Breast epithelium (tissue), 4 donors: ENCODE measurements at regions not wholly inside any gene's neighbourhood (a gene's known extent, or its start where the extent isn't known, plus 50 kb on each side); places are given as distances from the start of the nearest gene placed in this dataset.

ENCODE experiments used
- DNase-seq, 2 donors: peaks; one replicate each; pipeline ENCODE4 v3.0.0-alpha.2; 2019; ENCODE audit warnings: low spot score in 2 of 2
- H3K27ac ChIP-seq, 2 donors: fragments of 200-600 bp; sonication (generic) in 1 of 2; one replicate each; pipeline ENCODE4 v1.5.1; 2016 to 2019; ENCODE audit warnings: mild to moderate bottlenecking in 1 of 2
- H3K27me3 ChIP-seq, 2 donors: fragments of 200-600 bp; sonication (generic) in 1 of 2; one replicate each; pipeline versions ENCODE4 v1.5.1 to v1.6.0; 2017 to 2019; ENCODE audit warnings: control low read depth in 1 of 2, mild to moderate bottlenecking in 1 of 2
- H3K36me3 ChIP-seq: fragments of 200-600 bp; one replicate; pipeline ENCODE4 v1.5.1; 2019
- H3K4me1 ChIP-seq, 2 donors: fragments of 200-600 bp; sonication (generic); one replicate each; pipeline ENCODE4 v1.5.1; 2016 to 2019; ENCODE audit warnings: control low read depth in 1 of 2
- H3K4me3 ChIP-seq, 3 donors: fragments of 200-600 bp; sonication (generic); 1 replicate in 2 of 3; 2 replicates in 1 of 3; pipeline ENCODE4 v1.5.1; 2016 to 2019; ENCODE audit warnings: mild to moderate bottlenecking in 3 of 3, moderate library complexity in 2 of 3
- H3K9me3 ChIP-seq, 2 donors: fragments of 200-600 bp; sonication (generic) in 1 of 2; one replicate each; pipeline ENCODE4 v1.5.1; 2016 to 2019; ENCODE audit warnings: control low read depth in 1 of 2
- CTCF ChIP-seq, 3 donors: fragments of 450-650 bp; IDR thresholded peaks; one replicate each; pipeline ENCODE4 v1.5.1; 2016 to 2017; ENCODE audit warnings: antibody characterized with exemption in 3 of 3, mild to moderate bottlenecking in 3 of 3, moderate library complexity in 3 of 3
- POLR2A ChIP-seq: fragments of 450-650 bp; IDR thresholded peaks from one replicate; pipeline ENCODE4 v1.6.1; 2016; ENCODE audit warnings: antibody characterized with exemption, mild to moderate bottlenecking, moderate library complexity
- POLR2AphosphoS5 ChIP-seq, 3 donors: sonication (generic); formaldehyde crosslinking; IDR thresholded peaks; one replicate each; pipeline ENCODE4 v1.6.1; 2017; ENCODE audit warnings: antibody characterized with exemption in 3 of 3
- intact Hi-C: fragments of 100-400 bp; cut with DNase I; formaldehyde crosslinking; loops from one replicate; pipeline ENCODE4 v1.15.1; 2023; ENCODE audit warnings: low total_unique reads

GRCh38 chr3:152617609-152618008 is 217.3 kb upstream of the P2RY1 start:
- H3K9me3 ChIP-seq, result no peaks in the 10 kb centered on the region
- intact Hi-C loops, result no loop called here

GRCh38 chr3:152618529-152618928 is 216.4 kb upstream of the P2RY1 start:
- Histone ChIP-seq H3K27ac (no peak overlapping the region), H3K36me3 (no peaks in the 10 kb centered on the region), H3K9me3 (no peaks in the 10 kb centered on the region), H3K27me3 (no peaks in the 10 kb centered on the region), H3K4me3 (no peak overlapping the region), H3K4me1 (no peaks in the 10 kb centered on the region)
- TF ChIP-seq CTCF (IDR thresholded peaks at IDR 0.05), result no peak
- no peak for TF ChIP-seq POLR2AphosphoS5 (IDR thresholded peaks at IDR 0.05)
- TF ChIP-seq POLR2A, result no peak
- intact Hi-C loops, result no loop called here
- no peak for DNase-seq

More at GRCh38 chr3:152617609-152618008, 217.3 kb upstream of the P2RY1 start:
- TF ChIP-seq POLR2A (no peak), CTCF (IDR thresholded peaks at IDR 0.05) (no peak), POLR2AphosphoS5 (IDR thresholded peaks at IDR 0.05) (no peak)
- Histone ChIP-seq H3K36me3 (no peaks in the 10 kb centered on the region), H3K4me1 (no peaks in the 10 kb centered on the region), H3K27me3 (no peaks in the 10 kb centered on the region), H3K27ac (no peak overlapping the region), H3K4me3 (no peak overlapping the region)
- DNase-seq, result no peak

- TF ChIP-seq POLR2A (no peak), POLR2AphosphoS5 (IDR thresholded peaks at IDR 0.05) (no peak), CTCF (IDR thresholded peaks at IDR 0.05) (no peak)
- Histone ChIP-seq H3K36me3 (no peaks in the 10 kb centered on the region), H3K9me3 (no peaks in the 10 kb centered on the region), H3K4me3 (no peak overlapping the region), H3K27me3 (no peaks in the 10 kb centered on the region), H3K4me1 (no peaks in the 10 kb centered on the region), H3K27ac (no peak overlapping the region)
- intact Hi-C loops, result no loop called here
- no peak for DNase-seq
Observed at GRCh38 chr3:152619691-152620090, 215.2 kb upstream of the P2RY1 start.

GRCh38 chr3:152620395-152620794 is 214.5 kb upstream of the P2RY1 start:
- H3K4me3 ChIP-seq, result no peak overlapping the region
- H3K9me3 ChIP-seq, result no peaks in the 10 kb centered on the region
- peak in 1 of 2 donors; percentile 22 for DNase-seq
- intact Hi-C loops, result no loop called here
- TF ChIP-seq POLR2AphosphoS5 (IDR thresholded peaks at IDR 0.05), result no peak
- no peak for TF ChIP-seq CTCF (IDR thresholded peaks at IDR 0.05)
- TF ChIP-seq POLR2A, result no peak
- no peak overlapping the region for H3K27ac ChIP-seq
- no peaks in the 10 kb centered on the region for H3K27me3 ChIP-seq
- H3K36me3 ChIP-seq, result no peaks in the 10 kb centered on the region
- no peaks in the 10 kb centered on the region for H3K4me1 ChIP-seq

GRCh38 chr3:152621006-152621868 is 213.7 kb upstream of the P2RY1 start:
- no peaks in the 10 kb centered on the region for H3K27me3 ChIP-seq
- TF ChIP-seq POLR2AphosphoS5 (IDR thresholded peaks at IDR 0.05) (no peak), POLR2A (no peak), CTCF (IDR thresholded peaks at IDR 0.05) (no peak)
- H3K4me3 ChIP-seq, result no peak overlapping the region
- no peak for DNase-seq
- H3K27ac ChIP-seq, result peak overlapping the region in 1 of 2 donors; percentile 30
- intact Hi-C loops, result no loop called here
- H3K4me1 ChIP-seq, result no peaks in the 10 kb centered on the region
- no peaks in the 10 kb centered on the region for H3K9me3 ChIP-seq
- no peaks in the 10 kb centered on the region for H3K36me3 ChIP-seq
